NCI-H526 treated with DMSO at 0.1 percent for 48 hours (cell line): ENCODE measurements at regions not wholly inside any gene's neighbourhood (a gene's known extent, or its start where the extent isn't known, plus 50 kb on each side); places are given as distances from the start of the nearest gene placed in this dataset.
"Not testable (repeated sequence)": the region's sequence is repeated elsewhere in the genome, so short reads cannot be mapped to it uniquely, and the experiment has no call there.

Experiments
- DNase-seq: peaks from one replicate; lab custom pipeline; 2025; lab: John Stamatoyannopoulos, UW

DNA sequence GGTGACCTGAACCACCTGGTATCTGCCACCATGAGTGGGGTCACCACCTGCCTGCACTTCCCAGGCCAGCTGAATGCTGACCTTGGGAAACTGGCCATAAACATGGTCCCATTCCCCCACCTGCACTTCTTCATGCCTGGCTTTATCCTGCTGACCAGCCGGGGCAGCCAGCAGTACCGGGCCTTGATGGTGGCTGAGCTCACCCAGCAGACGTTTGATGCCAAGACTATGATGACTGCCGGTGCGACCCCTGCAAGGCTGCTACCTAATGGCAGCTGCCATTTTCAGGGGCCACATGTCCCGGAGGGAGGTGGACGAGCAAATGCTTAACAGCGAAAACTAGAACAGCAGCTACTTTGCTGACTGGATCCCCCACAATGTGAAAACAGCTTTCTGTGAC, 67.5 kb upstream of the FAM241A start:
- no peak for DNase-seq

DNA sequence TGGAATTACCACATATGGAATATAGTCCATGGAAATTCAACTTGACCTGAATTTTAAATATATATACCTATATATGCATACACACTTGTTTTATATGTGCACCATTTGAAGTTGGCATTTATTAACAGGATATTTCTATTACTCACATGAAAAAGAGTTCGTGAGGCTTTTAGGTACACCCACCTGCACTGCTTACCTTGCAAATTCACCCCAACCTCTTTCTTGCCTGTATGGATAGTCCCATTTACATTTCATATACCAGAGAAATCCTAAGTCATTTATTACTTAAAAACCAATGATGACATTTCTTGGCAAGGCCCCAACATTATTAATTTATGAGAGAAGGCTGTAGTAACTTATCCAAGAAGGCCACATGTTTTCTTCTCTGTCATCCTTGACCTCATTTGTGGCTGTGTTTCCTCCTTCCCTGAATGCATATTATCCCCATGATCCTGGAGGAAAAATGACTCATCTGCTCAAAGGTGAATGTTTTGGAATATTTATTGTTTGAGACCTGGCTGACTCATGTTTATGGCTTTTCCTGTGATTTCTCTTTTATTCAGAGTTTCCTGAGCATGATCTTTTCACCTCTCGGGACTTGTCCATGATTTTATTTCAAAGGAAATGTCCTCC, 62.2 kb upstream of the FAM241A start:
- DNase-seq = no peak

DNA sequence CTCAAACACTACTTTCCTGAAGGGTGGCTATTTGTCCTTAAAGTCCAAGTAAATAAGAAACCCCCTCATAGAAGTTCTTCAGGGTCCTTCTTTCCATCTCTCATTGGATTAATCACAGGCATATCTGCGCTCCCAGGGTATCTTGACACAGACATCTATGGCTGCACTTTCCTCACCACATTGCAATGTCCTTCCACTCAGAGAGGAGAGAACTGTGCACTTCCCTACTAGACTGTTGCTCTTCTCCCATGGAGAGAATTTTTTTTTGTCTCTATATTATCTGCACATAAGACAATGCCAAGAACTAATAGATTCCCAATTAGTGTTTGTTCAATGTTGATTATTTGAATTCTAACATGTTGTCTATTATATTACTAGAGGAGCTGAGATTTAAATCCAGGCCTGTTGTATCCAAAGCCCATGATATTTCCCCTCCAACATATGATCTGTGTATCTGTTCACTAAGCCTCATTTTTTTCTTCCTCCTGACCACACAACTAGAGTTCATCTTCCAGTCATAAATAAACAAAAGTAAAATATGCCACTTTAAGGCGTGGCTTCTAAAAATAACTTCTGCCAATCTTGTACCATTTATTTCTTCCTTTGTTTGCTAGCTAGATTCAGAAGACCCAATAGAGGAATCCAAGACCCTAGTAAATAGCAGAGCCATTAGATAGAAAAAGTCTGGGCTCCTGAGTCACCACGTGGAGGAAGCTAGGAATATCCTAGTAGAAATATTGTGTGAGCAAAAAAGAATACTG, 61.5 kb upstream of the FAM241A start:
- DNase-seq = no peak

DNA sequence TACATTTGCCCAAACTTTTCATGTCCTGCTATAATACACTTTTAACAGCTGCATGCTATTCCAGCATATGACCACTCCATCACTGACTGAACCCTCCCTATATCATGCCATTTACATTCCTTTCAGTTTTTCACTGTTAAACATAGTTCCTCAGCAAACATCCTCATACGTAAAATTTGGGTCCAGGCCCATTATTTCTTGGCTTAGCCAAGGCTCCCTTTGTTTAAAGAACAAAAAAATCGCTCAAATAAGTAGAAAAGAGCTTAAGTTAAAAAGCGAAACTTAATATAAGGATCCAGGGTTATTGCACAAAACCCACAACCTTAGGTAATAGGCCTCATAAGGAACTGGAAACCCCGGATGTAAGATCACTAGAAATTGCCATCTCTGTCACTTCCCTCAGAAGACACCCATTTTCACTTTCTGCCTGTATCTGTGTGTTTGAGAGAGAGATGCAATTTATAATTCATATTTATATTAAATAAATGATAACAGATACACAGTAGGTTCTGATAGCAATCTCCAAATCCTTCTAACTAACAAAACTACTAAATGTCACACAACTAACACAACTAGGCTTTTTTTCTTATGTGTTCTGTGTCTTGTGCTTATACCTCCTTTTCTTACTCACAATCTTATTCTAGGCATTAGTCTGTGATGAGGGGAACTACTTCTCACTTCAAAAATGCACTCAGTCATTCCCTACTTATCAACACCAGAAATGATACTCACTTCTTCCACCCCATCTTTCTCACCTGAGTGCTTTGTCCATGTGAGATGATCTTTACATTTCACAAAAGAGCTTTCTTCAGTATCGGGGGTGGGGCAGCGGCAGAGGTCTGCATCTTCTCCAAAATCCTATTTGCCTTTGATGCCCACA, 59.9 kb upstream of the FAM241A start:
- no peak for DNase-seq

DNA sequence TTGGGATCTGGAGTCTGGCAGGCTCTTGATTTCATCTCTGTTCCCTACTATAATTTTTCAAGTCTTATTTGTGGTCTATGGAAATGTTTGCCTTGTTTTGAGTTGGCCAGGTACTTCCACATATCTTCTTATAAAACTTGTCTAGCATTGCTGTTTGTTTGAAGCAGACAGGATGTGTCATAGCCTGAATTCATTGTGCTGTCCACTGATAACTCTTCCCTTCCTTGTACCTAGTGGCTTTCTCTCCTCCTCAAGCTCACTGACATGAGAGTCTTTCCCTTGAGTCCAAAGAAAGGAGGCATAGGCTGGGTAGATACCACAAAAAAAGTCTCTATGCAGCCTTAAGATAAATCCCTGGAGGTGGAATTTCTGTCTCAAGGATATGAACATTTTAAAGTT, 59.2 kb upstream of the FAM241A start:
- no peak for DNase-seq

DNA sequence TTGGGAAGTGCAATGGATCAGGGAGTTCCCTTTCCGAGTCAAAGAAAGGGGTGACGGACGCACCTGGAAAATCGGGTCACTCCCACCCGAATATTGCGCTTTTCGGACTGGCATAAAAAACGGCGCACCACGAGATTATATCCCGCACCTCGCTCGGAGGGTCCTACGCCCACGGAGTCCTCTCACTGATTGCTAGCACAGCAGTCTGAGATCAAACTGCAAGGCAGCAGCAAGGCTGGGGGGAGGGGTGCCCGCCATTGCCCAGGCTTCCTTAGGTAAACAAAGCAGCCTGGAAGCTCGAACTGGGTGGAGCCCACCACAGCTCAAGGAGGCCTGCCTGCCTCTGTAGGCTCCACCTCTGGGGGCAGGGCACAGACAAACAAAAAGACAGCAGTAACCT, 58.6 kb upstream of the FAM241A start:
- DNase-seq = not testable (repeated sequence)

DNA sequence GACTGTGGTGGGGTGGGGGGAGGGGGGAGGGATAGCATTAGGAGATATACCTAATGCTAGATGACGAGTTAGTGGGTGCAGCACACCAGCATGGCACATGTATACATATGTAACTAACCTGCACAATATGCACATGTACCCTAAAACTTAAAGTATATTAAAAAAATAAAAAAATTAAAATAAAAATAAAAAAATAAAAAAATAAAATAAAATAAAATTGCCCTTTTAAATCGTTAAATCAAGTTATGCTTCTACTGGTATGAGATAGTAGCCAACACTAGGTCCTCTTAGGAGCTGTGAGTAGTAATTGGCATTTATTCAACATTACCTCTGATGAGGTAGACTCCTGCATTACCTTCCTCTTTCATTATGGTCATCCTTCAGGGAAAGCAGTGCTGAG, 52.9 kb upstream of the FAM241A start:
- not testable (repeated sequence) for DNase-seq

DNA sequence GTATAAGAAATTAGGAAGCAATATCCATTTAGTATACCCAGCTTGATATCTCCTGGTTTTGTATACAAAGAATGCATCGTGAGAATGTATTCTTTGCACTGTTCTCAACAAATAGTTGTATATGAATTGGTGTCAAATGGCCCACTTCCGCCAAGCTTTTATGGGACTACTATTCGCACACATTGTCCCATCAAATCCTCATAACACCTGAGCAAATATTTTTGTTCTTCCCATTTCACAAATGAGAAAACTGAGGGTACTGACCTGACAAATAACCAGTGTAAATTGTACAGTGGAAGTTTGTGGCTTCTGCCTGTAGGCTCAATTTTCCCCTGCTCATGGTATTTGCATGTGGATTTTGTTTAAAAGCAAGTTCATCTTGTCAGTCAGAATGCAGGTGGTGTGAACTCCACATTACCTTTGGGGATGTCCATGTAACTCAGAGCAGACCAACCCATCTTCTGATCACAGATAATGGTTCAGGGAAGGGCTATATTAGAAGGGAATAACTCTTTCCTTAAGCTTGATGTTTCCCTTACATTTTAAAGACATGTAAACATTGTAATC, 51.5 kb upstream of the FAM241A start:
- no peak for DNase-seq

DNA sequence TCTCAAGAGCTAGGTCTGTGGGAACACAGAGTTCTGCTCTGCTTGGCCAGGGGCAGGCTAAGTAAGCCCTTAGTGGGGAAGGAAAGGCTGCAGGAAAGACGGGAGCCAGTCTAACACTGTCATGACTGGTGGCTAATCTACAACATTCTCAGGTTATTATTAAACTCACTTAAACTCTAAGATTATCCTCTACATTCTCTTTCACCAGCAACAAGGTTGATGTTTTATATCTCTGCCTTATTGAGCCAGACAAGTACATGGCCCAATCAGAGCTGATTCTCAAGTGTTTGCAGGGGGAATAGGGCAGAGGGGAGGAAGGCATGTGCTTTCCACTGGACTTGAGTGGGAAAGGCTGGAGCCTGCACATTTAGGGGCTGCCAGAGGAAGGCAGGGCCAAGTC, 50.9 kb upstream of the FAM241A start:
- DNase-seq = no peak
